D721Med (cell line): ENCODE measurements at regions not wholly inside any gene's neighbourhood (a gene's known extent, or its start where the extent isn't known, plus 50 kb on each side); places are given as distances from the start of the nearest gene placed in this dataset.
"Not testable (repeated sequence)": the region's sequence is repeated elsewhere in the genome, so short reads cannot be mapped to it uniquely, and the experiment has no call there.

Experiments
- DNase-seq: peaks from one replicate; pipeline ENCODE4 v3.0.0; 2011; ENCODE audit warnings: low spot score; ENCODE audit not compliant: insufficient read length
- FAIRE-seq: peaks from 2 replicates; lab custom pipeline; 2011; peaks lifted over from hg19 to GRCh38; lab: Jason Lieb, UNC
- TF ChIP-seq, protein P1 (sequence below): IDR thresholded peaks from 2 replicates; pipeline ENCODE4 v1.5.1; 2012; ENCODE audit warnings: mild to moderate bottlenecking, control low read depth; ENCODE audit not compliant: insufficient read depth; ENCODE audit errors: missing control alignments

DNA sequence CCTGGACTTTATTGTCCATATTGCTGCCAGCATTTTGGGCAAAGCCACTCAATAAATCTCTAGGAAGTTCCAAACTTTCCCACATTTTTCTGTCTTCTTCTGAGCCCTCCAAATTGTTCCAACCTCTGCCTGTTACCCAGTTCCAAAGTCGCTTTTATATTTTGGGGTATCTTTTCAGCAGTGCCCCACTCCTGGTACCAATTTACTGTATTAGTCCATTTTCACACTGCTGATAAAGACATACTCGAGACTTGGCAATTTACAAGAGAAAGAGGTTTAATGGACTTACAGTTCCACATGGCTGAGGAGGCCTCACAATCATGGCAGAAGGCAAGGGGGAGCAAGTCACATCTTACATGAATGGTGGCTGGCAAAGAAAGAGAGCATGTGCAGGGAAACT lies 53.4 kb downstream of the AHSP start:
- not testable (repeated sequence) for FAIRE-seq, DNase-seq

DNA sequence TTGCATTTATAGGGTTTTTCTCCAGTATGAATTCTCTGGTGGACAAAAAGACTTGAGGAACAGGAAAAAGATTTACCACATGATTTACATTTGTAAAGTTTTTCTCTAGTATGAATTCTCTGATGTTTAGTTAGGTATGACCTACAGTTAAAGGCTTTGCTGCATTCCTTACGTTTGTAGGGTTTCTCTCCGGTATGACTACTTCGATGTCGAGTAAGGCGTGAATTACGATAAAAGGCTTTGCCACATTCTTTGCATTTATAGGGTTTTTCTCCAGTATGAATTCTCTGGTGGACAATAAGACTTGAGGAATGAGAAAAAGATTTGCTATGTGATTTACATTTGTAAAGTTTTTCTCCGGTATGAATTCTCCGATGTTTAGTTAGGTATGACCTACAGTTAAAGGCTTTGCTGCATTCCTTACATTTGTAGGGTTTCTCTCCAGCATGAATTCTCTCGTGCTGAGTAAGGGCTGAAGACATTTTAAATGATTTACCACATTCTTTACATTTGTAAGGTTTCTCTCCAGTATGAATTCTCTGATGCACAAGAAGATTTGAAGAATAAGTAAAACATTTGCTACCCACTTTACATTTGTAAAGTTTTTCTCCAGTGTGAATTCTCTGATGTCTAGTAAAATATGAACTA lies 74.2 kb downstream of the AHSP start:
- not testable (repeated sequence) for FAIRE-seq, DNase-seq

DNA sequence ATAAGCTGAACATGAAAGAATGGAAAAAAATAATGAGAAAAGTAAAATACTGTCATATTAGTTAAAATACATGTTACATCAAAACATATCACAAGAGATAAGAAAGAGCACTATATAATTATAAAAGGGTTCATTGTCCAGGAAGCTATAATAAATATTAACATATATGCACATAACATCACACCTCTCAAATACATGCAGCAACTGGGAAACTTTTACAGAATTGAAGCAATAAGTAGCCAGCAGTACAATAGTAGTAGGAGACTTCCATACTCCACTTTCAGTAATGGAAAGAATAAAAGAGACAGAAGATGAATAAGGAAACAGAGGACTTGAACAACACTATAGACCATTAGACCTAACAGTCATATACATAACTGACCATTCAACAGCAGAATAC lies 90.4 kb downstream of the AHSP start:
- no peak for FAIRE-seq
- TF ChIP-seq, protein P1, sequence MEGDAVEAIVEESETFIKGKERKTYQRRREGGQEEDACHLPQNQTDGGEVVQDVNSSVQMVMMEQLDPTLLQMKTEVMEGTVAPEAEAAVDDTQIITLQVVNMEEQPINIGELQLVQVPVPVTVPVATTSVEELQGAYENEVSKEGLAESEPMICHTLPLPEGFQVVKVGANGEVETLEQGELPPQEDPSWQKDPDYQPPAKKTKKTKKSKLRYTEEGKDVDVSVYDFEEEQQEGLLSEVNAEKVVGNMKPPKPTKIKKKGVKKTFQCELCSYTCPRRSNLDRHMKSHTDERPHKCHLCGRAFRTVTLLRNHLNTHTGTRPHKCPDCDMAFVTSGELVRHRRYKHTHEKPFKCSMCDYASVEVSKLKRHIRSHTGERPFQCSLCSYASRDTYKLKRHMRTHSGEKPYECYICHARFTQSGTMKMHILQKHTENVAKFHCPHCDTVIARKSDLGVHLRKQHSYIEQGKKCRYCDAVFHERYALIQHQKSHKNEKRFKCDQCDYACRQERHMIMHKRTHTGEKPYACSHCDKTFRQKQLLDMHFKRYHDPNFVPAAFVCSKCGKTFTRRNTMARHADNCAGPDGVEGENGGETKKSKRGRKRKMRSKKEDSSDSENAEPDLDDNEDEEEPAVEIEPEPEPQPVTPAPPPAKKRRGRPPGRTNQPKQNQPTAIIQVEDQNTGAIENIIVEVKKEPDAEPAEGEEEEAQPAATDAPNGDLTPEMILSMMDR: no peak
- no peak for DNase-seq

DNA sequence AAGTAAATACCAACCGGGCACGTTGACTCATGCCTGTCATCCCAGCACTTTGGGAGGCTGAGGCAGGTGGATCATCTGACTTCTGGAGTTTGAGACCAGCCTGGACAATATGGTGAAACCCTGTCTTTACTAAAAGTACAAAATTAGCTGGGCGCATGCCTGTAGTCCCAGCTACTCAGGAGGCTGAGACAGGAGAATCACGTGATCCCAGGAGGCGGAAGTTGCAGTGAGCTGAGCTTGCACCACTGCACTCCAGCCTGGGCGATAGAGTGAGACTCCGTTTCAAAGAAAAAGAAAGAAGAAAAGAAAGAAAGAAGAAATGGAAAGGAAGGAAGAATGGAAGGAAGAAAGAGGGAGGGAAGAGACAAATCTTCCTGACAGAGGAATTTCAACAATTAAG lies 108.7 kb downstream of the AHSP start:
- DNase-seq (no peak), FAIRE-seq (no peak)

DNA sequence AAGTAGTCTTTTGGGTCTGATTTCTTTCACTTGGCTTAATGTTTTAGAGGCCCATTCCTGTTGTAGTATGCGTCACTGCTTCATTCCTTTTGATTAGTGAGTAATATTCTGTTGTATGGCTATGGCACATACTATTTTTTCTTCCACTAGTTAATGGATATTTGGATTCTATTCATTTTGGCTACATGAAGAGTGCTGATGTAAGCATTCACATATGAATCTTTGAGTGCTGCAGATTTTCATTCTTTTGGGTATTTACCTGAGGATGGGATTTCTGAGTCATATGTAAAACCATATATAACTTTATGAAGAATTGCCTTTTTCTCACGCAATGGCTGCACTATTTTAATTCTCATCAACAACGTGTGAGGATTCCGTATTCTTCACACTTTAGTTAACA lies 113.6 kb downstream of the AHSP start:
- FAIRE-seq (no peak), DNase-seq (no peak)
- TF ChIP-seq, protein P1: no peak

More for the DNA sequence above, 108.7 kb downstream of the AHSP start:
- TF ChIP-seq, protein P1: no peak

DNA sequence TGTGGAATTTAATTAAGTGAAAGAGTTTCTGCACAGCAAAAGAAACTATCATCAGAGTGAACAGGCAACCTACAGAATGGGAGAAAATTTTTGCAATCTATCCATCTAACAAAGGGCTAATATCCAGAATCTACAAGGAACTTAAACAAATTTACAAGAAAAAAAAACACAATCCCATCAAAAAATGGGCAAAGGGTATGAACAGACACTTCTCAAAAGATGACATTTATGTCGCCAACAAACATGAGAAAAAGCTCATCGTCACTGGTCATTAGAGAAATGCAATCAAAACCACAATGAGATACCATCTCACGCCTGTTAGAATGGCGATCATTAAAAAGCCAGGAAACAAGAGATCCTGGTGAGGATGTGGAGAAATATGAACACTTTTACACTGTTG lies 128.0 kb downstream of the AHSP start:
- not testable (repeated sequence) for FAIRE-seq, DNase-seq

DNA sequence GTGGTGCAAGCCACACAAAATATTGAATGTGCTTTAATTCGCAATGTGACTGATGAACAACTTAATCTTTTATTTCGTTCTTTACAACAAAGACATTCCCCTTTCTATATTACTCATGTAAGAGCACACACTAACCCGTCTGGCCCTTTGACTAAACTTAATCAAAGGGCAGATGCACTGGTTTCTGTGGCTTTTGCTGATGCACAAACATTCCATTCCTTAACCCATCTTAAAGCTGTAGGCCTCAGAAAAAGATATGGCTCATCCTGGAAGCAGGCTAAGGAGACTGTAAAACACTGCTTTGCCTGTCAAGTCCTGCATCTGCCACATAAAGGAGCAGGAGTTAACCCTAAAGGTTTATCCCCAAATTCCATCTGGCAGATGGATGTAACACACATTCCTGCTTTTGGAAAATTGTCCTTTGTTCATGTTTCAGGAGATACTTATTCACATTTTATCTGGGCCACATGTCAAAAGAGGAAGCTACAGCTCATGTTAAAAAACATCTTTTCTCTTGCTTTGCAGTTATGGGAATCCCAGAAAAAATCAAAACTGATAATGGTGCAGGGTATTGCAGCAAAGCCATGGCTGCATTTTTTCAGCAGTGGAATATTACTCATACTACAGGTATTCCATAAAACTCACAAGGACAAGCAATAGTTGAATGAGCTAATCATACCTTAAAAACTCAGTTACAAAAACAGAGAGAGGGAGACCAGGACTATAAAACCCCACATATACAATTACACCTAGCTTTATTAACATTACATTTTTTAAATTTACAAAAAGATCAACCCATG lies 137.2 kb downstream of the AHSP start:
- FAIRE-seq: no peak
- DNase-seq: no peak
- TF ChIP-seq, protein P1: no peak

DNA sequence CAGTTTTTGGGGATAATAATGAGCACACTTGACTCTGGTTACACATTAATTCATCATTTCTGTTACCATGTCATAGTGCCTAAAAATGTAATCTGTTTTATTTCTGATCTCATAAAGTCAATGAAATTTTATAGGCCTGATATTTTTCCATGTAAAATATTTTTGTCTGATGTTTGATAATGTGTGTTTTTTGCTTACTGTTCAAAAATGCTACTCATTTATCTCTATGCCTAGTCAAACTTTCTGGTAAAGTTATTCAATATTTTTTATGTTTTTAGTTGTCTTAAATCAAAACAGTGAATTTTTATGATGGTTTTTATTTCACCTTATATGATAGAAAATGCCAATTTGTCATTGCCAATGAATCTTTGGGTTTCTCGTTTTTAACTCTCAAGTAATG lies 147.0 kb downstream of the AHSP start:
- DNase-seq: no peak
- no peak for FAIRE-seq
- TF ChIP-seq, protein P1: no peak
